Panc1 (cell line): ENCODE measurements at regions not wholly inside any gene's neighbourhood (a gene's known extent, or its start where the extent isn't known, plus 50 kb on each side); places are given as distances from the start of the nearest gene placed in this dataset.

Experiments used
- ATAC-seq: fragments of 200-7000 bp; cut with Tn5 transposase; 2 replicates; pipeline ENCODE4 v1.9.1; 2020; ENCODE audit warnings: mild to moderate bottlenecking, moderate library complexity
- BruUV-seq: library from RNA; stranded (reverse); fragments of 400-500 nt; replicated peaks from 2 replicates; lab custom pipeline; 2021; lab: Mats Ljungman, UMichigan
- CTCF ChIA-PET: fragments of 300-600 bp; sonication (Branson Sonifier 250); formaldehyde crosslinking; loops from one replicate; lab custom pipeline; 2022; ENCODE audit warnings: antibody characterized with exemption; lab: Charles Lee
- POLR2A ChIA-PET: fragments of 300-600 bp; sonication (Branson Sonifier 250); formaldehyde crosslinking; loops from one replicate; lab custom pipeline; 2022; ENCODE audit warnings: antibody characterized with exemption; lab: Charles Lee
- DNase-seq: peaks from one replicate; pipeline ENCODE4 v3.0.0-alpha.2; 2010; ENCODE audit warnings: low read depth, low spot score
- H3K27ac ChIP-seq: 2 replicates; pipeline ENCODE4 v1.5.1; 2011; ENCODE audit warnings: mild to moderate bottlenecking, low read length, inconsistent platforms
- H3K27me3 ChIP-seq: fragments of 200-500 bp; sonication (Bioruptor generic); 2 replicates; pipeline ENCODE4 v1.6.0; 2014; ENCODE audit warnings: low read length, inconsistent platforms; ENCODE audit not compliant: control insufficient read depth, insufficient read depth
- H3K36me3 ChIP-seq: fragments of 200-500 bp; sonication (Bioruptor generic); 2 replicates; pipeline ENCODE4 v1.5.1; 2014; ENCODE audit warnings: inconsistent platforms, mild to moderate bottlenecking, low read length, moderate library complexity; ENCODE audit not compliant: control insufficient read depth, insufficient read depth
- H3K4me1 ChIP-seq: 2 replicates; pipeline ENCODE4 v1.5.1; 2011; ENCODE audit warnings: inconsistent platforms, mild to moderate bottlenecking, low read length, moderate library complexity; ENCODE audit not compliant: control insufficient read depth, insufficient read depth
- H3K4me3 ChIP-seq, 2 experiments: 2 replicates each; pipeline ENCODE4 v1.5.1; 2011 to 2012; ENCODE audit warnings: low read depth in 2 of 2, low read length in 2 of 2, mild to moderate bottlenecking in 2 of 2, inconsistent platforms in 1 of 2, moderate library complexity in 1 of 2
- H3K9me3 ChIP-seq: fragments of 200-500 bp; sonication (Bioruptor generic); 2 replicates; pipeline ENCODE4 v1.5.1; 2014; ENCODE audit warnings: low read depth, mild to moderate bottlenecking, inconsistent platforms, low read length, moderate library complexity; ENCODE audit not compliant: control insufficient read depth, insufficient read depth
- POLR2AphosphoS5 ChIP-seq: IDR thresholded peaks from 2 replicates; pipeline ENCODE4 v1.6.1; 2012; ENCODE audit warnings: mild to moderate bottlenecking, low read depth, low read length, moderate library complexity
- REST ChIP-seq, 2 experiments: IDR thresholded peaks; 2 replicates each; pipeline ENCODE4 v1.6.1; 2011 to 2012; ENCODE audit warnings: low read depth in 2 of 2, control low read depth in 1 of 2, low read length in 1 of 2, mild to moderate bottlenecking in 1 of 2, moderate library complexity in 1 of 2; ENCODE audit not compliant: insufficient read depth in 1 of 2
- SIN3A ChIP-seq: IDR thresholded peaks from 2 replicates; pipeline ENCODE4 v1.6.1; 2012; ENCODE audit warnings: low read depth, mild to moderate bottlenecking, low read length, moderate library complexity, borderline replicate concordance; ENCODE audit not compliant: insufficient read depth
- TCF7L2 ChIP-seq: IDR thresholded peaks from 2 replicates; pipeline ENCODE4 v1.6.1; 2011; ENCODE audit warnings: mild to moderate bottlenecking, low read depth, low read length, inconsistent platforms
- in situ Hi-C: cut with HindIII; loops from 2 replicates; pipeline ENCODE4 v1.10.0; 2016; ENCODE audit warnings: low sequenced_read_pairs, low pct_unique_long_range_greater_than_20kb
- intact Hi-C: fragments of 100-400 bp; cut with micrococcal nuclease; formaldehyde crosslinking; loops from one replicate; pipeline ENCODE4 v1.10.0; 2022; ENCODE audit not compliant: unreplicated experiment
- TF ChIP-seq, protein P1 (sequence below): fragments of 450-650 bp; IDR thresholded peaks from 2 replicates; pipeline ENCODE4 v1.5.1; 2017; ENCODE audit warnings: mild to moderate bottlenecking

DNA sequence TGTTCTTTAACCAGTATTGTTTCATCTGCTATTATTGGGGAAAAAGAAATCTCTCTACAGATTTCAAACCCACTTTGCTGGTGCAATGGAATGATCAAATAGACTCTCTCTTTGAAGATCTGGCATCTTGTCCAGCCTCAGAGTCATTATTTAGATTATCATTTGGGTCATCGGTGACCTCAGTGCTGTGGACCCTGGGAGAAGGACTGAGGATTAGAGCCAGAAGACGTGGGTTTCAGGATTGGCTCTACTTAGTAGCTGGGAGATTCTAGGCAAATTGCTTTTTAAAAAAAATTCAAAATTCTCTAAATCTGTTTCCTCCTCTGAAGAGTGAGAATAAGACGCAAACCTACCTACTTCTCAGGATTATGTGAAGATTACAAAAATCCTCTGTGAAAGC, 107.6 kb upstream of the CTAGE1 start:
- POLR2A ChIA-PET, result no interaction called here
- Histone ChIP-seq H3K27ac (no peak overlapping the region), H3K9me3 (no peaks in the 10 kb centered on the region), H3K4me1 (no peaks in the 10 kb centered on the region), H3K4me3 (no peak overlapping the region), H3K36me3 (no peaks in the 10 kb centered on the region), H3K27me3 (no peaks in the 10 kb centered on the region)
- in situ Hi-C loops (no loop called here), intact Hi-C loops (no loop called here)
- ATAC-seq, result no peak
- no peak for DNase-seq
- CTCF ChIA-PET, result no interaction called here
- BruUV-seq, result no TSS peak
- no peak for TF ChIP-seq POLR2AphosphoS5
- no peak for TF ChIP-seq REST (IDR thresholded peaks at IDR 0.05; ENCODE audit: insufficient read depth in 1 of 2, low read depth in 2 of 2, low read length in 1 of 2)
- no peak for TF ChIP-seq SIN3A
- TF ChIP-seq, protein P1, sequence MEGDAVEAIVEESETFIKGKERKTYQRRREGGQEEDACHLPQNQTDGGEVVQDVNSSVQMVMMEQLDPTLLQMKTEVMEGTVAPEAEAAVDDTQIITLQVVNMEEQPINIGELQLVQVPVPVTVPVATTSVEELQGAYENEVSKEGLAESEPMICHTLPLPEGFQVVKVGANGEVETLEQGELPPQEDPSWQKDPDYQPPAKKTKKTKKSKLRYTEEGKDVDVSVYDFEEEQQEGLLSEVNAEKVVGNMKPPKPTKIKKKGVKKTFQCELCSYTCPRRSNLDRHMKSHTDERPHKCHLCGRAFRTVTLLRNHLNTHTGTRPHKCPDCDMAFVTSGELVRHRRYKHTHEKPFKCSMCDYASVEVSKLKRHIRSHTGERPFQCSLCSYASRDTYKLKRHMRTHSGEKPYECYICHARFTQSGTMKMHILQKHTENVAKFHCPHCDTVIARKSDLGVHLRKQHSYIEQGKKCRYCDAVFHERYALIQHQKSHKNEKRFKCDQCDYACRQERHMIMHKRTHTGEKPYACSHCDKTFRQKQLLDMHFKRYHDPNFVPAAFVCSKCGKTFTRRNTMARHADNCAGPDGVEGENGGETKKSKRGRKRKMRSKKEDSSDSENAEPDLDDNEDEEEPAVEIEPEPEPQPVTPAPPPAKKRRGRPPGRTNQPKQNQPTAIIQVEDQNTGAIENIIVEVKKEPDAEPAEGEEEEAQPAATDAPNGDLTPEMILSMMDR, result no peak
- no peak for TF ChIP-seq TCF7L2

DNA sequence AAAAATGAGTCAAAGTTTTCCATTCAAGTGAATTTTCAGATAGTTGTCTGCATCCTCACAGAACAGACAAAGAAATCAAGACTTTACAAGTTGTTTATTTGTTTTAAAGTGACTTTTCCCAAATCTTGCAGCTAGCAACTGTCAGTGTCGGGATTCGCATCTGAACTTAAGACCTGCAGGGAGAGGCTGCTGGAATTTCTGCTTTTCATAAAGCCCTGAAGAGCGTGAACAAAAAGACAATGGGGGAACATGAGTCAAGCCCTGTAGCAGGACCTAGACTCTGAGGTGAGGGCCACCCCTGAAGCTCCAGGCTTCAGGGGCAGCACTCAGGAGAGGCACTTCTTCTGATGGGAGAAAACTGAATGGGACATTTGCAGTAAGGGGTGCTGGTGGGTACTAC, 108.2 kb upstream of the CTAGE1 start:
- DNase-seq (no peak), ATAC-seq (no peak)
- in situ Hi-C loops (no loop called here), intact Hi-C loops (no loop called here)
- CTCF ChIA-PET, result no interaction called here
- Histone ChIP-seq H3K9me3 (no peaks in the 10 kb centered on the region), H3K4me1 (no peaks in the 10 kb centered on the region), H3K27ac (no peak overlapping the region), H3K27me3 (no peaks in the 10 kb centered on the region), H3K4me3 (no peak overlapping the region), H3K36me3 (no peaks in the 10 kb centered on the region)
- POLR2A ChIA-PET, result no interaction called here
- TF ChIP-seq, protein P1, result no peak
- no peak for TF ChIP-seq TCF7L2
- no peak for TF ChIP-seq REST (IDR thresholded peaks at IDR 0.05; ENCODE audit: insufficient read depth in 1 of 2, low read depth in 2 of 2, low read length in 1 of 2)
- TF ChIP-seq SIN3A, result no peak
- TF ChIP-seq POLR2AphosphoS5, result no peak
- BruUV-seq, result no TSS peak
